HEK293T (cell line): ENCODE measurements at regions not wholly inside any gene's neighbourhood (a gene's known extent, or its start where the extent isn't known, plus 50 kb on each side); places are given as distances from the start of the nearest gene placed in this dataset.

Experiments
- CTCF ChIA-PET: fragments of 350-600 bp; formaldehyde crosslinking; extraction: SDS; loops from one replicate; lab custom pipeline; 2021; ENCODE audit warnings: antibody characterized with exemption, inconsistent platforms; lab: Yijun Ruan, JAX
- POLR2A ChIA-PET: fragments of 350-600 bp; formaldehyde crosslinking; extraction: SDS; loops from one replicate; lab custom pipeline; 2020; ENCODE audit warnings: antibody characterized with exemption, inconsistent platforms; lab: Yijun Ruan, JAX
- DNase-seq: peaks from one replicate; pipeline ENCODE4 v3.0.0; 2012; ENCODE audit warnings: mixed read lengths; ENCODE audit errors: extremely low spot score
- ARNT ChIP-seq: fragments of 450-650 bp; IDR thresholded peaks from 2 replicates; pipeline ENCODE4 v1.6.1; 2017; ENCODE audit warnings: mild to moderate bottlenecking
- BHLHE40 ChIP-seq: fragments of 450-650 bp; IDR thresholded peaks from 2 replicates; pipeline ENCODE4 v1.6.1; 2016; ENCODE audit warnings: mild to moderate bottlenecking, moderate library complexity, borderline replicate concordance
- CTBP1 ChIP-seq: fragments of 450-650 bp; IDR thresholded peaks from 2 replicates; pipeline ENCODE4 v1.6.1; 2016; ENCODE audit warnings: borderline replicate concordance
- ELF4 ChIP-seq: fragments of 450-650 bp; IDR thresholded peaks from 2 replicates; pipeline ENCODE4 v1.6.1; 2017; ENCODE audit warnings: antibody characterized with exemption
- FOXA1 ChIP-seq: fragments of 450-650 bp; IDR thresholded peaks from 2 replicates; pipeline ENCODE4 v1.6.1; 2016; ENCODE audit warnings: mild to moderate bottlenecking
- FOXK2 ChIP-seq: fragments of 450-650 bp; IDR thresholded peaks from 2 replicates; pipeline ENCODE4 v1.6.1; 2016; ENCODE audit warnings: mild to moderate bottlenecking
- FOXM1 ChIP-seq: fragments of 450-650 bp; IDR thresholded peaks from 2 replicates; pipeline ENCODE4 v1.6.1; 2017; ENCODE audit warnings: mild to moderate bottlenecking, borderline replicate concordance
- HDGF ChIP-seq: fragments of 450-650 bp; IDR thresholded peaks from 2 replicates; pipeline ENCODE4 v1.6.1; 2017; ENCODE audit warnings: antibody characterized with exemption, borderline replicate concordance
- L3MBTL2 ChIP-seq: fragments of 450-650 bp; conservative IDR thresholded peaks from 2 replicates; pipeline ENCODE4 v1.6.1; 2016; ENCODE audit warnings: mild to moderate bottlenecking
- LEF1 ChIP-seq: fragments of 450-650 bp; IDR thresholded peaks from 2 replicates; pipeline ENCODE4 v1.6.1; 2017; ENCODE audit warnings: mild to moderate bottlenecking, borderline replicate concordance
- NFRKB ChIP-seq: fragments of 450-650 bp; IDR thresholded peaks from 2 replicates; pipeline ENCODE4 v1.6.1; 2016; ENCODE audit warnings: mild to moderate bottlenecking, moderate library complexity
- PKNOX1 ChIP-seq: fragments of 450-650 bp; IDR thresholded peaks from 2 replicates; pipeline ENCODE4 v1.6.1; 2016
- SP1 ChIP-seq: fragments of 450-650 bp; IDR thresholded peaks from 2 replicates; pipeline ENCODE4 v1.6.1; 2017
- SUZ12 ChIP-seq: fragments of 450-650 bp; IDR thresholded peaks from 2 replicates; pipeline ENCODE4 v1.6.1; 2016; ENCODE audit warnings: mild to moderate bottlenecking
- TARDBP ChIP-seq: fragments of 450-650 bp; IDR thresholded peaks from 2 replicates; pipeline ENCODE4 v1.6.1; 2016
- ZNF384 ChIP-seq: fragments of 450-650 bp; IDR thresholded peaks from 2 replicates; pipeline ENCODE4 v1.6.1; 2016

GRCh38 chr3:31077826-31078225 is 183.4 kb upstream of the GADL1 start:
- DNase-seq = no peak
- no peak for TF ChIP-seq FOXA1
- TF ChIP-seq BHLHE40 = no peak
- no peak for TF ChIP-seq ZNF384
- no peak for TF ChIP-seq TARDBP
- TF ChIP-seq SUZ12 = no peak
- TF ChIP-seq ELF4 = no peak
- no peak for TF ChIP-seq FOXK2
- no peak for TF ChIP-seq LEF1
- TF ChIP-seq NFRKB = no peak
- no peak for TF ChIP-seq ARNT
- no peak for TF ChIP-seq FOXM1
- TF ChIP-seq SP1 = no peak
- TF ChIP-seq HDGF = no peak
- TF ChIP-seq CTBP1 = no peak
- TF ChIP-seq L3MBTL2 = no peak
- ChIA-PET CTCF (no interaction called here), POLR2A (interaction anchor here (0.6 kb wide), 1 partner anchor 89 kb away, joined by 3 read pairs; no protein-coding TSS in a partner anchor)

GRCh38 chr3:31079689-31080088 is 185.2 kb upstream of the GADL1 start:
- DNase-seq = no peak
- no peak for TF ChIP-seq ELF4
- TF ChIP-seq LEF1 = no peak
- TF ChIP-seq SP1 = no peak
- no peak for TF ChIP-seq FOXA1
- TF ChIP-seq TARDBP = no peak
- TF ChIP-seq ZNF384 = no peak
- no peak for TF ChIP-seq L3MBTL2
- no peak for TF ChIP-seq CTBP1
- TF ChIP-seq PKNOX1 = no peak
- no peak for TF ChIP-seq FOXM1
- TF ChIP-seq FOXK2 = no peak
- POLR2A ChIA-PET = interaction anchor here (0.8 kb wide), 1 partner anchor 453 kb away, joined by 3 read pairs; the partner anchor contains the start of gene STT3B
- CTCF ChIA-PET = no interaction called here

GRCh38 chr3:31081018-31081662 is 186.7 kb upstream of the GADL1 start:
- POLR2A ChIA-PET = no interaction called here
- TF ChIP-seq ARNT = no peak
- no peak for TF ChIP-seq FOXA1
- no peak for TF ChIP-seq PKNOX1
- no peak for DNase-seq
- CTCF ChIA-PET = no interaction called here

- ChIA-PET CTCF (no interaction called here), POLR2A (no interaction called here)
- DNase-seq = no peak
- TF ChIP-seq LEF1 (no peak), BHLHE40 (no peak), ELF4 (no peak), HDGF (no peak), NFRKB (no peak), TARDBP (no peak), FOXA1 (no peak)
These were observed 191.7 kb upstream of the GADL1 start for GRCh38 chr3:31086148-31086547.

GRCh38 chr3:31086698-31087097 is 192.2 kb upstream of the GADL1 start:
- POLR2A ChIA-PET = no interaction called here
- DNase-seq = no peak
- CTCF ChIA-PET = no interaction called here
- no peak for TF ChIP-seq BHLHE40
- no peak for TF ChIP-seq FOXK2
- no peak for TF ChIP-seq FOXM1
- TF ChIP-seq ZNF384 = no peak
- TF ChIP-seq PKNOX1 = no peak
- no peak for TF ChIP-seq ELF4
- TF ChIP-seq LEF1 = no peak
- TF ChIP-seq FOXA1 = no peak
- no peak for TF ChIP-seq L3MBTL2
- no peak for TF ChIP-seq SUZ12
- no peak for TF ChIP-seq ARNT
- no peak for TF ChIP-seq CTBP1
- TF ChIP-seq TARDBP = no peak
- no peak for TF ChIP-seq SP1
- TF ChIP-seq NFRKB = no peak
- no peak for TF ChIP-seq HDGF

- no peak for DNase-seq
- TF ChIP-seq FOXK2 = no peak
- TF ChIP-seq ARNT = no peak
- TF ChIP-seq SP1 = no peak
- no peak for TF ChIP-seq L3MBTL2
- no peak for TF ChIP-seq PKNOX1
- no peak for TF ChIP-seq FOXA1
- TF ChIP-seq LEF1 = no peak
- TF ChIP-seq CTBP1 = no peak
- no peak for TF ChIP-seq BHLHE40
- no peak for TF ChIP-seq SUZ12
- TF ChIP-seq FOXM1 = no peak
- TF ChIP-seq NFRKB = no peak
- TF ChIP-seq ELF4 = no peak
- TF ChIP-seq ZNF384 = no peak
- POLR2A ChIA-PET = no interaction called here
- CTCF ChIA-PET = interaction anchor here (0.5 kb wide), 1 partner anchor 67 kb away, joined by 3 read pairs; no protein-coding TSS in a partner anchor
These were observed 197.3 kb upstream of the GADL1 start for GRCh38 chr3:31091748-31092147.
